Stimulated activated CD4-positive, alpha-beta T cell treated with anti-CD3 and anti-CD28 coated beads, Interleukin-4, amount 100 ng/mL, for 1 hour (primary cell): ENCODE measurements at regions not wholly inside any gene's neighbourhood (a gene's known extent, or its start where the extent isn't known, plus 50 kb on each side); places are given as distances from the start of the nearest gene placed in this dataset.
"Not testable (repeated sequence)": the region's sequence is repeated elsewhere in the genome, so short reads cannot be mapped to it uniquely, and the experiment has no call there.

Experiments used
- DNase-seq: peaks from one replicate; pipeline ENCODE4 v3.0.0-alpha.2; 2020

DNA sequence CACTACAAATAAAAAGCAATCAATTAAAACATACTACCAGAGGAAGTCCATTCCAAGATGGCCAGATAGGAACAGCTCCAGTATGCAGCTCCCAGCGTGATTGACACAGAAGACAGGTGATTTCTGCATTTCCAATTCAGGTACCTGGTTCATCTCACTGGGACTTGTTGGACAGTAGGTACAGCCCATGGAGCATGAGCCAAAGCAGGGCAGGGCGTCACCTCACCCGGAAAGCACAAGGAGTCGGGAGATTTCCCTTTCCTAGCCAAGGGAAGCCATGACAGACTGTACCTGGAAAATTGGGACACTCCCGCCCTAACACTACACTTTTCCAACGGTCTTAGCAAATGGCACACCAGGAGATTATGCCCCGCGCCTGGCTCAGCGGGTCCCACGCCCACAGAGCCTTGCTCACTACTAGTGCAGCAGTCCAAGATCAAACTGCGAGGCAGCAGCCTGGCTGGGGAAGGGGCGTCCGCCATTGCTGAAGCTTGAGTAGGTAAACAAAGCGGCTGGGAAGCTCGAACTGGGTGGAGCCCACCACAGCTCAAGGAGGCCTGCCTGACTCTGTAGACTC, 106.0 kb downstream of the BUD13 start:
- DNase-seq: not testable (repeated sequence)

DNA sequence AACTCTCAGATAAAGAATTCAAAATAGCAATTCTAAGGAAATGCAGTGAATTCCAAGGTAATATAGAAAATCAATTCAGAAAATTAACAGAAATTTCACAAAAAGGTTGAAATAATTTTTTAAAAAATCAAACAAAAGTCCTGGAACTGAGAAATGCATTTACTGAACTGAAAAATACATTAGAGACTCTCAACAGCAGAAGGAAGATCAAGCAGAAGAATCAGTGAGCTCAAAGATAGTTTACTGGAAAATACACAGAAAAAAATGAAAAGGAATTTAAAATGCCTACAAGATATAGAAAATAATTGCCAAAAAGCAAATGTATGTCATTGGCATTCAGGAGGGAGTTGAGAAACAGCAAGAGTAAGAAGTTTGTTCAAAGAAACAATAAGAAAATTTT, 107.3 kb downstream of the BUD13 start:
- DNase-seq: no peak

DNA sequence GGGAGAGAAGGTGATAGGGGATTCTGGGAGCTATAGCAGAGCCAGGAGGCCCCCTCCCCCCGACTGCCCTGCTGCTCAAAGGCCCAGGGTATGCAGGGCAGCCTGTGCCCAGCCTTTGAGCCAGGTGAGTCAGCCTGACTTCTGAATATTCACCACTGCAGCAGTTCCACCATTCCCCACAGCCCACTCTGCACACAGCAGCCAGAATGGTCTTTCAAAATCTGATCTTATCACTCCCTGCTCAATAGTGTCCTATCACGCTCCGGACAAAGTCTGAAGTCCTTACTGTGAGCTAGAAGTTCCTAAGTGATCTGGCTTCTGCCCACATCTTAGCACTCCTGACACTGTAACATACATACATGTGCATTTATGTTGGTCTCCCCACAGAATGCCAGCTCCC, 111.7 kb downstream of the BUD13 start:
- no peak for DNase-seq

DNA sequence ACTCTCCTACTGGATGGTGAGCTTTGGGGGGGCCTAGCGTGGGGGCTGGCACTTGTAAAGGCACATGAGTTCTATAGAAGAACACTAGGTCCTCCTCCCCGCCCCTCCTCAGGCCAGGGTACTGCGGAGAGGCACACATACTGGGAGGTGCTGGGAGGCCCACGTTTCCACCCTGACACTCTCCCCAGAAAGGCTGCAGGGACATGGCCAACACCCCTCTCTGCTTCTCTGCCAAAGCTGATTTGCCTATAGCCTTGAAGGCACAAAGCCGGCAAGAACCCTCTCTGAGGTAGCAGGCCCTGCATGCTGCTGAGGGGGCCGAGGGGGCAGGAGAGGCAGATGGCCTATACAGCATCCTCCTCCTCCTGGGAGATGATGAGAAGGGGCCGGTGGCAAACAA, 112.8 kb downstream of the BUD13 start:
- no peak for DNase-seq

DNA sequence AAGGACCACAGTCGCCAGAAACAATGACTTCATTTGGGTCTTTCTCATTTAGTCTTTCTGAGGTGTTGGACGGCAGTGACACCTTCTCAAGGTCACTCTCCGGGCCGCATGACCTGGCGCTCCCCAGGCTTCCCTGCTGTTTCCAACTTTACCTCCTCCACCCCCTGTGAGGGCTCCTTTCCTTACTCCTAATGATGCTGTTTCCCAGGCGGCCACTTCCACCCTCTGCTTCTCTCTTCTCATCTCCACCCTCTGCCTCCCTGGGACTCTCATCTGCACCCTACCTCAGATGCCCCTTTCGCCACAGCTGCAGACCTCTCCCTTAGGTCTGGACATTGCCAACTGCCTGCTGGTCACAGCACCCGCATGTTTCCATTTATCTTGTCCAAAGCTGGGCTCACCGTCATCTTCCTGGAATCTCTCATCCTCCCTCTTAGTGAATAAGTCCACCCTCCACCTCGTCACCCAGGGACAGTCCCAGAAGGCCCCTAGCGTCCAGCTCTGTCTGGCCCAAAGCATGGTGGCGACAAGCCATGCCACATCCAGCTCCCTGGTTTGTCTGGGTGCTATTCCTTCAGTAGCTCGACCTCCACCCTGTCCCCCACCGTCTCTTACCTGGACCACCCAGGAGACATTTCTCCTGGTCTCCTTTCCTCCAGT, 113.8 kb downstream of the BUD13 start:
- DNase-seq: no peak

DNA sequence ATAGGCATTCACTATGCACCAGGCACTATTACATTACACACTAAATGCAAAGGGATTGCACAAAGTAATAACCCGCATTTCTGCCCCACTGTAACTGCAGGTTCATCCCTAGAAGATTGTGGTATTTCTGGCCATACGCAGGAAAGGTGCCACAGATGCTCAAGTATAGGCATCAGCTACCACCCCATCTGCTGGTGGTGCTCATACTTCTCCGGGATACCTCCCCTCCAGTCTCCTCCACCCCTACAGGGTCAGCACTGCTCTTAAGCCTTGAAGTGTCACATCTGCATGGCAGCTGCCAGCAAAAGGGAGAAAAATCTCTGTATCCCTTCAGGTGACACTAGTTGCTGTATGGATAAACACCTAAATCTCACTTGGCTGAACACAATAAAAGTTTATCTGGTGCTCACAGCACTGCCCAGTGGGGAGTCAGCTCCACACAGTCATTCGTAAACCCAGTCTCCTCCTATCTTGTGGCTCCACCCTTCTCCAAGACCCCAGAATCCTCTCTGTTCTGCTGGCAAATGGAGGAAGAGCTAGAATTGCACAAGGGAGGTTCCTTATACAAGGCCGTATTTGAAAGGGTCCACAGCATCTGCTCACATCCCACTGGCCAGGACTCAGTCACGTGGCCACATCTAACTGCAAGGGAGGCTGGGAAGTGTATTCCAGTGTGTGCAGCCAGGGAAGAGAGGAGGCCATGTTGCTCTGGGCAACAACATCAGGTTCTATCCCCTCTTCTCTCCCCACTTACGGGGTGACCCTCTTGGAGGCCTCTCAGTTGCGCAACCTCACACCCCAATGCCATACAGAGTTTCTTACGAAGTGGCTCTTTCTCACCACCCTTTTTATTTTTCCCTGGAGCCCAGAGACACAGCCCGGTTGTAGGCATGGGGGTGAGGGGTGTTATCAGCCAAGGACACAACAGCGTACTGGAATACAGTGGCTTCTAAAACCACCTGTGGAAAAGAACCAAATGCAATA, 114.7 kb downstream of the BUD13 start:
- DNase-seq: no peak

DNA sequence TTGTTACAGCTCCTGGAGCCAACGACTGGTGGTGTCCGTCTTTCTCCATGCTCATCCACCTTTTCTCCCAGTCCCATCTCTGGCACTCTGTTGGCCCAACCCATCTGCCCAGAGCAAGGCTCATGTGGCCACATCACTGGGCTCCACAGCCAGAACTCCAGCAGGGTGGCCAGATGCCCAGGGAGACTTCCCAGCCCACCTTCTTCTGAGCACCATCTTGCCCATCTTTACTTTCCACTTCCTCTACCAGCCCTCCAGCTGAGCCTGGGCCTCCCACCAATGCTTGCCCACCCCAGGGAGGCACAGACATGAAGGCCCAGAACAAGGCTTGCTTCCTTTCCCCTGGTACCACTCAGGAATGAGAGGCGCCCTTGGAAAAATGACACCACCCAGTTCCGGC, 116.8 kb downstream of the BUD13 start:
- DNase-seq: no peak

DNA sequence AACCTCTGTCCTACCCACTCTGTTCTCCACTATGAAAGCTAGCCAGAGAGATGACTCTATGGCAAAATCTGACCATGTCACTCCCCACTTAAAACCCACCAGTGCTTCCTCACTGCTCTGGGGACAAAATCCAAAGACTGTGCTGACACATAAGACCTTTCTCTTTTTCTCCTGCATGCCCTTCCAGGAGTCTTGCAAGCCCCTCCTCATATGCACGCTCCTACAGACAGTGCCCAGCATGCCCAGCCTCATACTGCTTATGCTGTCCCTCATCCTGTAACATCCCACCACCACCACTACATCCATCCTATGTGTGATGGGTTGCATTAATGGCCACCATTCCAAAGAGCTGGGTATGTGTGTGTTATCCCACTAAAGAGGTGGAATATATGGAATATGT, 118.3 kb downstream of the BUD13 start:
- no peak for DNase-seq

DNA sequence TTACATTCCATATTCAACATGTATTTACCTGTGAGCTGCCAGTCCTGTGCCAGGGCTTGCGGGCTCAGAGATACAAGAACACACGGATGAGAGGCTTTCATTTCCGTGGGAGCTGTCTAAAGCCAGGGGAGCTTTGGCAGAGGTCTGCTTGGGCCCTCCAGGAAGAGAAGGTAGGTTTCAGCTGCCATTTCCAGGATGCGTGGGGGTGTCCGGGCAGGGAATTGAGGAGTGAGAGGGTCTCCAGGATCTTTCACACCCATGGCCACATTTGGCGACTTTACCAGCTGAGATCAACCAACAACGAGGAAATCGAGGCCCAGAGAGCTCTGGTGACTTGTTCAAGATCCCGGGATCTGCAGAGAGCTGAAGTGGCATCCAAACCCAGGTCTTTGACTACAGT, 119.6 kb downstream of the BUD13 start:
- DNase-seq: no peak

DNA sequence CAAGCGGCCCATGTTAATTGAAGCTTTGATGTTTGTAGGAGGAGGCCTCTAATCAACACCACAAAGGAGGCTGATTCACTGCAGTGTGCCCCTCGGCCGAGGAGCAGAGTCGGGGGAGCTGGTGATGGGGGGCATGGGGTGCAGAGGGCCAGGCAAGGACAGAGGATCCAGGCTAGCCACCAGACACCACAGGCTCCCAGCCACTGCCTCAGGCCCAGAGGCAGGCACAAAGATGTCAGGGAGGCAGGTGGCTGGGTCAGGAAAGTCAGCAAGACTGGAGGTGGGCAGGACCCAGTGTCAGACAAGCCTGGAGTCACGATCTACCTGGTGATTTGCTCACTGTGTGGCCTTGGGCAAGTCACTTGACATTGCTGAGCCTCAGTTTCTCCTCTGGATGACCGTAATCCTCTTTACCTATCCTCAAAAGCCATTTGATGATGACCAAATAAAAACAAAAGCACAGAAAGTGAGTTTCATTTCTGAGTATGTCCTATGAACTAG, 121.0 kb downstream of the BUD13 start:
- no peak for DNase-seq

DNA sequence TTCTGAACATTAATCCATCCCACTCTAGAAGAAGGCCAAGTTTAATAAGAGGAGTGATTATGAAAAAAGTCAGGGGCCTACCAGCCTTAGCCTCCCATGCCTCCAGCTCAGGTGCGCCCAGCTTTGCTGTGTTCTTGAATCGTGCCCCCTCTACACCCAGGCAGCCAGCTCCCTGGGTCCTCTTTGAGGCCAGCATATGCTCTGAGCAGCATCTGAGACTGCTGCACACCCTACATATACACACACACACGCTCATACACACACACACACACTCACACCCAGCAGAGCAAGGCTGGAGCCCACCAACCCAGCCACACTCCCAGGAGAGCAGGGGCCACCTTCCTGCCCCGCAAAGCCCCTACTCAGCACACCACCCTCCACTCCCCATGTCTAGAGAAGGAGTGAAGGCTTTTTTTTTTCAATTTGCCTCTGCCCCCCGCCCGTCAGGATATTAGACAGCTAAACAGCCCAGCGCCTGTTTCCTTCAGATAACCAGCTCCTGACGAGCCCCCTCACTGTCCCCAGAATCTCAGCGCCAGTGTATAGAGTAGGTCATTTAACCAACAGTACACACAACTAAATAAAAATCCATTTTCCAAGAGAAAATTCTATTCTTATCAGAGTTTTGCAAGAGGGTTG, 121.6 kb downstream of the BUD13 start:
- no peak for DNase-seq

DNA sequence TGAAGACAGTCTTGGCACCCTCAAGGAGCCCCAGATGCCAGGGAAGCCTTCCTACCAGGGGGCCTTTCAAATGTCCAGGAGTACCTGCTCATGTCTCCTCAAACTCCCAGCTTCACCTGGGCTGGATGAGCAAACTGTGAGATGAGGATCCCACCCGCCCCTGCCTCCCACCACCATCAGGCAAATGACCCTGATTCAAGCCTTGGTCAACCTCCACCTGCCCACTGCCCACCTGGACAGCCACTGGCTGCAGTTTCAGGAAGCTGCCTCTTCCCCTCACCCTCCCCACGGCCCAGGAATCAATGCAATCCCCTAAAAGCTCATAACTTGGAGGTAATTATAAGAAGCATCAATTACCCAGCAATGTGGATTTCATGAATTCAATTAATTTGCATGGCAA, 122.7 kb downstream of the BUD13 start:
- DNase-seq: no peak

DNA sequence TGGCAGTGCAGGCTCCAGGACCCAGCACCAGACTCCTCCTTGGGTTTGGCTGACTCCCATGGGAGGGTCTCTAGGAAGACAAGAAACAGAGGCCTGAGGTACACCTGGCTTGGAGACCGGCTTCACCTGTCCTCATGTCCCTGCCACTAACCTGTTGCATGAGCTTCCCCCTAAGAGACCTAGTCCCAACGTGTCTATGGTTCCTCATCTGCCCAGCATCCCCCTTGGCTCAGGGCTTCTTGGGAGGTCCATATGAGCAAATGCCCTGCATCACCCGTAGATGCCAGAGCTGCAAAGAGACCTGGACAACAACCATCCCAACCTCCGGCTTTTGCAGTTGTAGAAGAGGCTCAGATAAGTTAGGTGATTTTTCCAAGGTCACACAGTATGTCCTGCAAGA, 123.5 kb downstream of the BUD13 start:
- DNase-seq: no peak

DNA sequence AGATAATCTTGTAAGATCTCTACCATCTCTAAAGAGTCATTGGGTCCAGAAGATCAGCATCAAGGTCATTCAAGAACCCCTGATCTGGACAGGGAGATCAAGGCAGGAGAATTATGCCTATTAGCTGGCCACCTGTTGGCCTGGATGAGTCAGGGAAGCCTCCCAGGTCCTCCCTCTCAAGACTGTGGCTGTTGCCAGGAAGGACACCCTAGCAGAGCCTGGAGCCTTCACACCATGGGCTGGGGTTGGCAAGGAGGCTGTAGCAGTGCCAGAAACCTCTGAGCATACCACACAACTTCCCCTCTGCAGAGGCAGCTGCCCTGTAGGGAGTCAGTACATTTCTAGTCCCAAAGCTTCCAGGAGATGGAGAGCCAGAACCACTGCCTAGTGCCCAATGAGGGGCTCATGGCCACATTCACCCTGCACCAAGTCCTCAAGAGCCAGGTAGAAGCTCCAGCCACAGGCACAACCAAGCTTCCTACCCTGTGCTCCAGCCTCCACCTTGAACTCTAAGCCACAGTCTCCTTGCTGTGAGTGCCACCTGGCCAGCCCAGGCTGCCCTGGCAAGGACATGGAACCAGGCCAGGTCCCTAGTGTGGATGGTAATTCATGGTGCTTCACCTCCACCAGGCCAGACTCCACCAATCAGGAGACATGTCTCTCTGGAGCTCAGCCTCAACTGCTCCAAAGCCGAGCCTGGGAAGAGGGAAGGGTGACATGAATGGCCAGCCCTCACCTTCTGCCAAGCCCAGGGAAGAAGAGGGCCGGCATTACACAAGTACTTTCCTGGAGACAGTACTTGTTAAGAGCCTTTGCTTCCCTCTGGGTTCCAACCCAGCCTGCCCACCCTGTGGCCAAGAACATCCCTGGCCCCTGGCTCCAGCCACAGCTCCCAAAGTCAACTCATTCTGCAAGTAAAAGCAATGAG, 124.3 kb downstream of the BUD13 start:
- DNase-seq: no peak

DNA sequence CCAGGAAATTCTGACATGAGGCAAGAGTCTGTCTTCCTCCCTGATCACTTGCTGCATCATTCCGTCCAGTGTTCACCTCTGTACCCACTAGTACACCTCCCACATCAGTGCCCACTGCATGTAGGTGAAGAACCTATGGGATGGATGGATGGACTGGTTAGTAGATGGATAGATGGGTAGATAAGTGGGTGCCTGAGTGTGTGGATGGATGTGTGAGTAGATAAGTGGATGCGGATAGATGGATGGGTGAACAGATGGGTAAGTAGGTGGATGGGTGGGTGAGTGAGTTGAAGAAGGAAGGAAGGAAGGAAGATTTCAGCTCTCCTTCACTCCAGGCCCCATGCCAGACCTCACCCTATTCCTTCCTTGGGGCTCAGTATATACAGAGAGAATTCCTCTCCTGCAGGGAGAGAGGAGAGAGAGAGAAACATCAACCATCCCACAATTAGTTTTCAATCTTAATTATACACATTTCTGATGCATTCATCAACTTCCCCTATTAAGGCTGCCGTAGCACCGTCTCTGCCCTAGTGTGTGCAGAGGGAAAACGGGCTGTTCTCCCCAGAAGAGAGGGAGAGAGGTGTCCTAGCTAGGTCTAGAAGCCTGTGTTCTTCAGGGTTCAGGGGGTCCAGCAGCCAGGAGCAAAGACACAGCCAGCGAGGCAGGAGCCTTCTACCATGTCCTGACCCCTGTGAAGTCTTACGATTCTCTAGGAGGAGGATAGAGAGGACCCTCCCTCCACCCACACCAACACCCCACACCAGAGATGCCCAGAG, 125.3 kb downstream of the BUD13 start:
- no peak for DNase-seq

DNA sequence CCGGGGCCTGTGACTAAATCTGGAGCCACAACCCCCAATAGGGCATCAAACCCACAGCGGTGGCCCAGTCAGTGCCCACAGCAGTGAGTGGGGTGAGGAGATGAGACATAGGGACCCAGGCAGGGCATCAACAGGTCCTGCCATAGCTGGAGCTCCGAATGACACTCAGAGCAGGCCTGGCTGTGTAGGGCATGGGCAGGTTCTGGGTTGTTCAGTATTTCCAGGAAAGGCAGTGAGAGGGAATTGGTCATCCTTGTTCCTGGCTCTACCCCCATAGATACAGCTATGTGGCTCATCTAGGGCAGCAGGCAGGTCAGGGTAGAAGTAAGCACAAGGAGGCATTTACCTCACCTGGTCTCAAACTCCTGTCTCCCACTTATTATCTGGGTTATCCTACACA, 126.6 kb downstream of the BUD13 start:
- DNase-seq: no peak

DNA sequence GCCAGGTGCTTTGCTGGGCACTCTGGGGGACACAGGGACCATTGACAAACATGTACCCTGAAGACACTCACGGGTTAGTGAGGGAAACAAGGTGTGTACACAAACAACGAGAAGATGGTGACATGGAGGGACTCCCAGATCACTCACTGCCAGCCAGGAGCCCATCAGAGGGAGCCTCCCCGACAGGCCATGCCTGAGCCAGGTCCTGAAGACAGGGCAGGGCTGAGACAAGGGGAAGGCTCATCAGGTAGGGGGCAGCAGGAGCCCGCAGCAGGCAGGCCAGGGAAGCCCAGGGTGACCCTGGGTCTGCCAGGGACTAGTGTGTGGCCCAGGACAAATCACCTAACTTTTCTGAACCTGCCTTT, 127.9 kb downstream of the BUD13 start:
- no peak for DNase-seq

DNA sequence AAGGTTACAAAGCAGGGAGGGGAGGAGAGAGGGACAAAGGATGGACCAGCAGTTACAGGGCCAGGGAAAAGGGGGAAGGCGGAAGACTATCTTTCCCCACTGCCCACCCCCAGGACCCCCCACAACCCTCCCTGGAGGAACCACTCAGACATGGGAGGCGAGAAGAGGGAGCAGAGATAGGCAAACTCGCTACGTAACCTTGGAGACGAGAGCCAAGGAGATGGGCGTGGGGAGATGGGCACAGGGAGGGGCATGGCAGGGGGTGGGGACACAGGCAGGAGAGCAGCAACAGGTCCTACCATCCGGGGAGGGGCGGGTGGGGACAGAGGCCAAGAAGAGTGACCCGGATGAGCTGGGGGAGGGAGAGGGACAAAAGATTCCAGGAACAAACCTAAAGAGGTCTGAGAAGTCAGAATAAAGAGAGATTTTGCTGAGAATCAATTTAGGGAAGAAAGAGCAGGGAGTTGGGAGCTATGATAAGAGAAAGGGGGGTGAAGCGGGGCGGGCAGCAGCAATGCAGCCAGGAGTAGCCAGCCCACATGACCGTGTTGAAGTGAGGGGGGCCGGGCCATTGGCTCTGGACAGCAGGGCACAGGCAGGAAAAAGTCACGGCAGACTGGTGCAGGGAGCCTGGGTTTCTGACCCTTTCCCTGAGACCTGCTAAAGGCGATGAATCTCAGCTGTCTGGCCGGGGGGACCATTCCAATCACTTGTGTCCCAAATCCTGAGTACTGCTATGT, 128.4 kb downstream of the BUD13 start:
- no peak for DNase-seq

DNA sequence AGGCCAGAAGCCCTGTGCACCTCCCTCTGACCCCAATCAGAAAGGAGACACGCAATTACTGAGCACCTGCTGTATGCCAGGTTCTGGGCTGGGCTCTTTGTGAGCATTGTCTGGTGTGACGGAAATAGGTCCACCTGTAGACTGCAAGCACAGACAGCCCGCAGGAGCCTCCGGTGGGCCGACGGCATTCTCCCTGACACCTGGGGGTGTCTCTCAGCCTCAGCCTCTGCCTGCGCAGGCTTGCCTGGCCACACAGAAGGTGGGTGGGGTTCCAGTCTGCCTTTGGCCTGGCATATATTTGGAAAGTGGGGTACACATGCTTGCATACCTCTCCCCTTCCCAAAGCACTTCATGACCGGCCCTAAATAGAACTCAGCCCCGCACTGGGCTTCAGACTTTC, 129.3 kb downstream of the BUD13 start:
- DNase-seq: no peak

DNA sequence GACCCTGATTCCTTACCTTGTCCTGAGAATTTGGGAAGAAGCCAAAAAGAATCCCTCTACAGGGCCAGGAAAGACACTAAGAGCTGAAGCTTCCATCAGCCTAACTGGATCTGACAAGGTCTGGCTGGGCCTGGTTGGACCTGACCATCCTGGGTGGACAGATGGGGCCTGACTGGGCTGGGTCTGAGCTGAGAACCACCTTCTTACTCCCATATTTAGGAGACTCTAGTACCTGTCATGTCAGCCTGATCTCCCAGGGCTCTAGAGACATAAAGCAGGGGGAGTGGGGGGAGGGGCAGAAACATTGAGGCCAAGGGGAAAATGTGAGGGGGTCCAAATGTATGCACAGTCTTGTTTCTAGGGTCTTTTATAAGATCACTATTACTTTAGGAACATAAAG, 129.9 kb downstream of the BUD13 start:
- no peak for DNase-seq

DNA sequence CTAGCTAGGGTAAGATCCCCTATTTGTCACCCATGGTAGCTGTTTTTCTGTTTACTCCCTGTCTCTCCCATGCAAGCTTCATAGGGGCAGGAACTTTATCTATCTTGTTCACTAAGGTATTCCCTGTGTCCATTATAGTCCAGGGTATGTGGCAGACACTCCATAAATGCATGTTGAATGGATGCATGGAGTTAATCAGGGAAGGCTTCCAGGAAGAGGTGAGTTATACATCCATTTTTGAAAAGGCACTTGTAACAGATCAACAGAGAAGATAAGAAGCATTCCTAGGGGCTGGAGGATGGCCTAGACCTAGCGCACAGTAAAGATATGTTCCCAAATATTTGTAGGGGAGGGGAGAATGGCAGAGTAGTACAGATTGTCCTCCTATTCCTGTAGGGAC, 130.3 kb downstream of the BUD13 start:
- no peak for DNase-seq
